Loucy (cell line): ENCODE measurements at regions not wholly inside any gene's neighbourhood (a gene's known extent, or its start where the extent isn't known, plus 50 kb on each side); places are given as distances from the start of the nearest gene placed in this dataset.

Source experiments
- EZH2phosphoT487 ChIP-seq: fragments of 200-600 bp; IDR thresholded peaks from 2 replicates; pipeline ENCODE4 v1.6.1; 2018; ENCODE audit warnings: antibody characterized with exemption, mild to moderate bottlenecking, moderate library complexity, borderline replicate concordance
- TF ChIP-seq, protein P1 (sequence below): fragments of 200-600 bp; sonication (generic); conservative IDR thresholded peaks from 2 replicates; pipeline ENCODE4 v1.5.1; 2014; ENCODE audit warnings: mild to moderate bottlenecking, antibody characterized with exemption, low read length

DNA sequence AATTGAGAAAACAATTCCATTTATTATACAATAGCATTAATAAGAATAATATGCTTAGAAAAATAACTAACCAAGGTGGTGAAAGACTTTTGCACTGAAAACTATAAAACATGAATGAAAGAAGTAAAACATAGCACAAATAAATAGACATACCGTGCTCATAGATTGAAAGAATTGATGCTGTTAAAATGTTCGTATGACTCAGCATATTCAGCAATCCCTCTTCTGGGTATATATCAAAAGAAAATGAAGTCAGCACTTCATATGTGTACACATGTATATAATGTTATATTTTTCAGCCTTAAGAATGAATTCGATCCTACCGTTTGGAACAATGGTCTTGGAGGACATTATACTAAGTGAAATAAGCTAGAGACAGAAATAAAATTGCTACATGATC lies 716.3 kb downstream of the GLUD2 start:
- TF ChIP-seq, protein P1, sequence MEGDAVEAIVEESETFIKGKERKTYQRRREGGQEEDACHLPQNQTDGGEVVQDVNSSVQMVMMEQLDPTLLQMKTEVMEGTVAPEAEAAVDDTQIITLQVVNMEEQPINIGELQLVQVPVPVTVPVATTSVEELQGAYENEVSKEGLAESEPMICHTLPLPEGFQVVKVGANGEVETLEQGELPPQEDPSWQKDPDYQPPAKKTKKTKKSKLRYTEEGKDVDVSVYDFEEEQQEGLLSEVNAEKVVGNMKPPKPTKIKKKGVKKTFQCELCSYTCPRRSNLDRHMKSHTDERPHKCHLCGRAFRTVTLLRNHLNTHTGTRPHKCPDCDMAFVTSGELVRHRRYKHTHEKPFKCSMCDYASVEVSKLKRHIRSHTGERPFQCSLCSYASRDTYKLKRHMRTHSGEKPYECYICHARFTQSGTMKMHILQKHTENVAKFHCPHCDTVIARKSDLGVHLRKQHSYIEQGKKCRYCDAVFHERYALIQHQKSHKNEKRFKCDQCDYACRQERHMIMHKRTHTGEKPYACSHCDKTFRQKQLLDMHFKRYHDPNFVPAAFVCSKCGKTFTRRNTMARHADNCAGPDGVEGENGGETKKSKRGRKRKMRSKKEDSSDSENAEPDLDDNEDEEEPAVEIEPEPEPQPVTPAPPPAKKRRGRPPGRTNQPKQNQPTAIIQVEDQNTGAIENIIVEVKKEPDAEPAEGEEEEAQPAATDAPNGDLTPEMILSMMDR, result no peak
- no peak for TF ChIP-seq EZH2phosphoT487
